Coronary artery (tissue), 2 donors: ENCODE measurements at regions not wholly inside any gene's neighbourhood (a gene's known extent, or its start where the extent isn't known, plus 50 kb on each side); places are given as distances from the start of the nearest gene placed in this dataset.

Experiments
- DNase-seq: peaks from one replicate; pipeline ENCODE4 v3.0.0-alpha.2; 2017; ENCODE audit warnings: low spot score
- H3K27ac ChIP-seq, 2 donors: fragments of 200-600 bp; sonication (generic); one replicate each; pipeline ENCODE4 v1.5.1; 2016 to 2019
- H3K4me3 ChIP-seq: fragments of 200-600 bp; sonication (generic); 2 replicates; pipeline ENCODE4 v1.5.1; 2016; ENCODE audit warnings: mild to moderate bottlenecking, moderate library complexity
- TF ChIP-seq, protein P1 (sequence below): fragments of 200-600 bp; sonication (generic); IDR thresholded peaks from one replicate; pipeline ENCODE4 v1.5.1; 2019; ENCODE audit warnings: antibody characterized with exemption

DNA sequence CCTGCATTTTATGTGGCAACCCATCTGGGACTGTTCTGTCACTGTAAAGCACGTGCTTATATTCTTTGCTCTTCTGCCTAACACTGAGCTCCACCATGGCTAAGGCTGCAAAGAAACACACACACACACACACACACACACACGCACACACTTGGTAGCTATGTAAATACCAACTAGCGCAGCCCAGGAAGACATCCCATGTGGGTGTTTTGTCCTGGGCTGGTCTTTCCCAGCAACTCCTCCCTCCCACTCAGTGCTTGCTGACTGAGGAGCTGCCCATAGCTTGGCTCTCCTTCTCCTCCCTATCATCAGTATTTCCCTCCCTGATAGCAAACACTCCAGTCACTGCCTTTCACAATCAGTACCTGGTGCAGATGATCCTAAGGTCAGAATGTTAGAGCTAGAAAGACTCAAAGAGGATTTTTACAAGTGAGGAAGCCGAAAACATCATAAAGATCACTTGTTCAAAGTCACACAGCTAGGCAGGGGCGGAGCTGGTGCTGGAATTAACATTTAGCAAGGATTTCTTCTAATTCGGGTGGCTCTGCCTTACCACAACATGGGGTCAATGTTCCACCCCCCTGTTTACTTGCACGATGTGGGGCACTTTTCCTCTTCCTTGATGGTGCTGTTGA, 377.1 kb upstream of the TBL1XR1 start:
- DNase-seq: no peak
- H3K27ac ChIP-seq: no peak overlapping the region
- H3K4me3 ChIP-seq: no peak overlapping the region
- TF ChIP-seq, protein P1, sequence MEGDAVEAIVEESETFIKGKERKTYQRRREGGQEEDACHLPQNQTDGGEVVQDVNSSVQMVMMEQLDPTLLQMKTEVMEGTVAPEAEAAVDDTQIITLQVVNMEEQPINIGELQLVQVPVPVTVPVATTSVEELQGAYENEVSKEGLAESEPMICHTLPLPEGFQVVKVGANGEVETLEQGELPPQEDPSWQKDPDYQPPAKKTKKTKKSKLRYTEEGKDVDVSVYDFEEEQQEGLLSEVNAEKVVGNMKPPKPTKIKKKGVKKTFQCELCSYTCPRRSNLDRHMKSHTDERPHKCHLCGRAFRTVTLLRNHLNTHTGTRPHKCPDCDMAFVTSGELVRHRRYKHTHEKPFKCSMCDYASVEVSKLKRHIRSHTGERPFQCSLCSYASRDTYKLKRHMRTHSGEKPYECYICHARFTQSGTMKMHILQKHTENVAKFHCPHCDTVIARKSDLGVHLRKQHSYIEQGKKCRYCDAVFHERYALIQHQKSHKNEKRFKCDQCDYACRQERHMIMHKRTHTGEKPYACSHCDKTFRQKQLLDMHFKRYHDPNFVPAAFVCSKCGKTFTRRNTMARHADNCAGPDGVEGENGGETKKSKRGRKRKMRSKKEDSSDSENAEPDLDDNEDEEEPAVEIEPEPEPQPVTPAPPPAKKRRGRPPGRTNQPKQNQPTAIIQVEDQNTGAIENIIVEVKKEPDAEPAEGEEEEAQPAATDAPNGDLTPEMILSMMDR: no peak

DNA sequence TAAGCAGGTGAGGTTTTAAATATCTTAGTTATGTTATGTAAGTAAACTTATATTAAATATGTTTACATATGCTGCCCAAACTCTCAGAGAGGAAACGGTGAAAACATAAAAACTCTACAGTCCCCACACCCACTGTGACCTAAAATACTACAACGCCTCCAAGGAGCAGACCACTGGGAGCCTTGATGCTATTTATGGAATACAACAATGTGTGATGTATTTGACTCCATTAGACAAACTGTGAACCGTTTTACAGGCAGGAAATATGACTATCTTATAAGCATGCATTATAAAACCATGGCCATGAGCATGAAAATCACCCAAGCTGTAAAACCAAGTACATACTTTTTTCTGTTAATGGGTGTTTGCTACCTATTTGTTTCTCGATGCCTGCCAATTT, 379.5 kb upstream of the TBL1XR1 start:
- DNase-seq: no peak
- no peak overlapping the region for H3K27ac ChIP-seq
- TF ChIP-seq, protein P1: no peak
- no peak overlapping the region for H3K4me3 ChIP-seq

DNA sequence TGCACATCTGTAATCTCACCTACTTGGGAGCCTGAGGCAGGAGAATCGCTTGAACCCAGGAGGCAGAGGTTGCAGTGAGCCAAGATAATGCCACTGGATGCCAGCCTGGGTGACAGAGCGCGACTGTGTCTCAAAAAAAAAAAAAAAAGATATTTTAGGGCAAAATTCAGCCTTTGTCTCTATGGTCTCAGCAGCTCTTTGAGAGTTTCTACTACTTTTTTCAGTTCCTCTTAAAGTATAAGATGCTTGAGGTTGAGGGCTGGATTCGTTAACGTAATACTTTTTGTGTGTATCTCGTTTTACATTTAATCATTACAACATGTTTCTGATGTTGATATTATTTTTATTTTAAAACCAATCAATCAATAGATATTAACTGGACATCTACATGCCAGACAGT, 381.2 kb upstream of the TBL1XR1 start:
- TF ChIP-seq, protein P1: no peak
- H3K27ac ChIP-seq: no peak overlapping the region
- DNase-seq: no peak
- no peak overlapping the region for H3K4me3 ChIP-seq

DNA sequence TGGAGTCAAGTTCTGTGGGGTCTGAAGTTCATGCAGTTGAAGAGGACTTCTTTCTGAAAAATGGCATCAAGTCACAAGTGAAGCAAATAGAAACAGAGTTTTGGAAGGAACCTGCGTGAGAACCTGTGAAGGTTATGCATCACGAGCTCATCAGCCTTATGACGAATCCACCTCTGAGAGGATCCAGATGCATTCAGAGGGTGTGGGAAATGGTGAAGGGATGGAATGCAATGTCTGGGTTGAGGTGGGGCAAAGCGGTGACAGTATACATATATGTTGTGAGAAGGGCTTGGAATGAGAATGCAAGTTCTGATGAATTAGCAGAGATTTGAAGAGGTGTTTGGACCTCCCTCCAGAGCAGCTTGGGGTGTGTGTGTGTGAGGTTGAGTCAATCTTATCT, 382.1 kb upstream of the TBL1XR1 start:
- Histone ChIP-seq H3K27ac (no peak overlapping the region), H3K4me3 (no peak overlapping the region)
- TF ChIP-seq, protein P1: no peak
- DNase-seq: no peak

DNA sequence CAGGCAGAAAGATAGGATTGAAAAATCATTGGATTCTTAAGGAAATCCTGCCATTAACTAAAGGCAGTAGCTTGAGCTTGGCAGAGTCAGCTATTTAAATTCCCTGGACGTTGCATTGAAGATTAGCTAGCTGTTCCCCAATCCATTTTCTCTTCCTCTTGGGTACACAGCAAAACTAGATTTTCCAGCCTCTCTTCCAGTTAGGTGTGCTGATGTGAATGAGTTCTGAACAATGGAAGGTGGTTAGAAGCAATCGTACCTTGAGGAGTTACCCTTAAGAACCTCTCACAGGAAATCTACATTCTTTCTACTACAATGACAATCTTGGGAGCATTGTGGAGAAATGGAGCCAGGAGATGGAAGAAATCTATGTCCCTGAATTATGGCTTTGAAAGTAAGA, 383.2 kb upstream of the TBL1XR1 start:
- TF ChIP-seq, protein P1: no peak

DNA sequence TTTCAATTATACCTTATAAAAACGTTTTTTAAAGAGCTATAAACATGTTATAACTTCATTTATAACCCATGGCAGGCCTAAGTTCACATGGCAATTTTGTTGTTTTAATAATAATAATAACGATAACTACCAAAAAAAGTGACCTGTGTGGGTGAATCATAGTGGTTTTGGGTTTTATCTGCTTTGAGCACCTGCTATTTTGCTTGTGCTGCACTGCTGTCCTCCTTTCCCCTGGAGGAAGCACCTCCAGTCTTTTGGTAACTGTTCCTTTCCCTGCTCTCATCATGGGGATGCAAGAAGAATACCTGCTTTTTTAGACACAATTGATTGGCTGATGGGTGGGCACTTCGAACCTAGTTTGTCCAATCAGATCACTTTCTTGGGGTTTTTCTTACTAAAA, 388.0 kb upstream of the TBL1XR1 start:
- TF ChIP-seq, protein P1: no peak
- no peak for DNase-seq

More for the DNA sequence above, 383.2 kb upstream of the TBL1XR1 start:
- no peak overlapping the region for H3K4me3 ChIP-seq
- no peak for DNase-seq
- no peak overlapping the region for H3K27ac ChIP-seq

DNA sequence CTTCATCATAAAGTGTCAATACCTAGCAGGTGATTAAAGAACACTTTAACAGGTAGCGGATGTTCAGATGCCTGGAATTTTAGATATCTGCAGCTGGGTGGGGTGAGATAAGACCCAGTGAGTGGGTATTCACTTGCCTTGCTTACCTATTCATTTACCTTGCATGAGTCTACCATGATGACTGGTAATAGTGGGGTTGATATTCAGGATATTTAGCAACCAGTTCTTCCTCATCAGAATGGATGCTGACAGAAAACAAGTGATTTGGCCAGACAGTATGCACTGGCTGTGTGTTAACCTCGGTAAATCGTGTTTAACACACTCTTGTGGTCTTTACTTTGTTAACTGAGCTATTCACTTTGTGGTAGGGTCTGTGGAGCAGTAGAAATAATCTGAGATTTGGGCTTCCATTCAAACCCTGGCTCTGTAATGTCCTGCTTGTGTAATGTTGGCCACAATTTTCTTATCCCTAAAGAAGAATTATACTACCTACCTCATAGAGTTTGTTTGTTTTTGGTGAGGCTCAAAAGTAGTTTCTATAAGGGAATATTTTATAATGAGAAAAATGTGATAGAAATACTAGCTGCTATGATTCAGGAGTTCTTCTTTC, 391.9 kb upstream of the TBL1XR1 start:
- TF ChIP-seq, protein P1: no peak
- H3K27ac ChIP-seq: no peak overlapping the region
- H3K4me3 ChIP-seq: no peak overlapping the region
- DNase-seq: no peak

More for the DNA sequence above, 388.0 kb upstream of the TBL1XR1 start:
- Histone ChIP-seq H3K27ac (no peak overlapping the region), H3K4me3 (no peak overlapping the region)
